Esophagus muscularis mucosa (tissue), 3 donors: ENCODE measurements at regions not wholly inside any gene's neighbourhood (a gene's known extent, or its start where the extent isn't known, plus 50 kb on each side); places are given as distances from the start of the nearest gene placed in this dataset.

Experiments
- CTCF ChIP-seq, 3 experiments: fragments of 200-600 bp in 2 of 3; fragments of 450-650 bp in 1 of 3; sonication (generic) in 2 of 3; IDR thresholded peaks; one replicate each; pipeline ENCODE4 v1.5.1; 2017 to 2019; ENCODE audit warnings: antibody characterized with exemption in 3 of 3, mild to moderate bottlenecking in 2 of 3, moderate library complexity in 1 of 3
- EP300 ChIP-seq: sonication (generic); formaldehyde crosslinking; IDR thresholded peaks from one replicate; pipeline ENCODE4 v1.6.1; 2017; ENCODE audit warnings: antibody characterized with exemption

- no peak for TF ChIP-seq EP300
- TF ChIP-seq CTCF (IDR thresholded peaks at IDR 0.05), result no peak
These were observed 1317.6 kb downstream of the ADGRL3 start for GRCh38 chr4:62517716-62518115.
